ENCODE measurements at regions not wholly inside any gene's neighbourhood (a gene's known extent, or its start where the extent isn't known, plus 50 kb on each side); places are given as distances from the start of the nearest gene placed in this dataset.

DNA sequence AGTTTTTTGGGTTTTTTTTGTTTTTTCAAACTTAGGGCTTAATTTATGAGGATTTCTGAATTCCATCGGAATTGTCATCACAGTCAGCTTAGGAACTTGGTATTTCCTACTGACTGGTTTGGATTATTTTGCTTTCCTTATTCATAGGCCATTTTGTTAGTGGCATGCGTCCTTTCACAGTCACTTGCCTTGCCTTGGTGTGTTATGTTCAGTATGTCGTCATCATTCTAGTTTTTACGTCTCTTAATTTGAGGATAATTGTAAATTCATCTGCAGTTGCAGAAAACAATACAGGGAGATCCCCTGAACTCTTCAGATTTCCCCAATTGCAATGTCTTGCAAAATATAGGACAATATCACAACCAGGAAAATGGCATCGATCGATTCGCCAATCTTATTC is 485.3 kb downstream of the CBLN2 start:
- H3K36me3 ChIP-seq, result no peaks in the 10 kb centered on the region
- no peak for DNase-seq
- H3K4me1 ChIP-seq, result no peaks in the 10 kb centered on the region
- no peaks in the 10 kb centered on the region for H3K27me3 ChIP-seq (ENCODE audit: low read depth)
- H3K9me3 ChIP-seq, result no peaks in the 10 kb centered on the region
- intact Hi-C loops (cut with DNase I), result no loop called here
- no peak for TF ChIP-seq CTCF (IDR thresholded peaks at IDR 0.05)
- H3K27ac ChIP-seq, result no peak overlapping the region
- H3K4me3 ChIP-seq, result no peak overlapping the region
- ATAC-seq, result no peak

DNA sequence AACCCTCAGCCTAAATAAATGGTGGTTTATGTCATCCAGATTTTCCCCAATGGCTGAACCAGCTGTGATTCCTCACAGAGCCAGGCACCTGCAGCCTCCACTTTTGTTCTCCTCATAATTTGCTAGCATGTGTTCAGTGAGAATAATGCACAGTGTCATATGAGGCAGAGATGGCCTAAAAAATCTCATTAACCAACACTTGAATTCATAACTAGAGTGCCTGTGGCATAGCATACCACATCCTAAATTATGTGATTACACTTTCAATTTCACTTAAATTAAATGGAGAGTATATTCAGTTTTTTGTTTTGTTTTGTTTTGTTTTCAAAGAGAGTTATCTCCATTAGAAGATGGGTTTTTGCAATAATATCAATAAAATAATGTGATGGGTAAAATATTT is 488.0 kb downstream of the CBLN2 start:
- intact Hi-C loops (cut with DNase I), result no loop called here
- no peak for TF ChIP-seq CTCF (IDR thresholded peaks at IDR 0.05)
- H3K4me1 ChIP-seq, result no peaks in the 10 kb centered on the region
- no peak overlapping the region for H3K4me3 ChIP-seq
- ATAC-seq, result no peak
- H3K9me3 ChIP-seq, result no peaks in the 10 kb centered on the region
- DNase-seq, result no peak
- H3K36me3 ChIP-seq, result no peaks in the 10 kb centered on the region
- no peaks in the 10 kb centered on the region for H3K27me3 ChIP-seq (ENCODE audit: low read depth)
- no peak overlapping the region for H3K27ac ChIP-seq

DNA sequence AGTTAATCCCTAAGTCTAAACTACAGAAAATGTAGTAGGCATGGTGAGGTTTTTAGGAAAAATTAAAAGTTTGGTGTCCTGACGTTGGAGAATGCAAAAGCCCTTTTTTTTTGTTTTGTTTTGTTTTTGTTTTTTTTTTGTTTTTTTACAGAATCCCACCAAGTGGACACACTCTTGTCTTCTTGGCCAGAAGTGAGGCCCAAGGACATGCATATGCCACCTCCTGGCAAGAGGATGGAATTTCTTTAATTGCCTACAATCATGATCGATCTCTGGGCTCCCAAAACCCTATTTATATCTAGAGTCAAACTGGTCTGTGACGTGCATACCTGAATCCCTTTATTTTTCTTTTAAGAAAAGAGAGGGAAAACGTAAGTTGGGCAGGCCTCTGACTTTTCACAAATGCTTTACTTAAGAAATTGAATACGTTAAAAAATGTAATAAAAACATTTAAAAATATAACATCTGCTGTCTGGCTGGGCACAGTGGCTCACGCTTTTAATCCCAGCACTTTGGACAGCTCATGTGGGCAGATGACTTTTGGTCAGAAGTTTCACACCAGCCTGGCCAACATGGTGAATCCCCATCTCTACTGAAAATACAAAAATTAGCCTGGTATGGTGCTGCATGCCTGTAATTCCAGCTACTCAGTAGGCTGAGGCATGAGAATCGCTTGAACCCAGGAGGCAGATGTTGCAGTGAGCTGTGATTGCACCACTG is 502.7 kb downstream of the CBLN2 start:
- no peak for DNase-seq
- Histone ChIP-seq H3K9me3 (no peaks in the 10 kb centered on the region), H3K36me3 (no peaks in the 10 kb centered on the region), H3K27me3 (ENCODE audit: low read depth) (no peaks in the 10 kb centered on the region), H3K27ac (no peak overlapping the region), H3K4me3 (no peak overlapping the region), H3K4me1 (no peaks in the 10 kb centered on the region)
- no peak for ATAC-seq
- intact Hi-C loops (cut with DNase I), result no loop called here
- TF ChIP-seq CTCF (IDR thresholded peaks at IDR 0.05), result no peak

DNA sequence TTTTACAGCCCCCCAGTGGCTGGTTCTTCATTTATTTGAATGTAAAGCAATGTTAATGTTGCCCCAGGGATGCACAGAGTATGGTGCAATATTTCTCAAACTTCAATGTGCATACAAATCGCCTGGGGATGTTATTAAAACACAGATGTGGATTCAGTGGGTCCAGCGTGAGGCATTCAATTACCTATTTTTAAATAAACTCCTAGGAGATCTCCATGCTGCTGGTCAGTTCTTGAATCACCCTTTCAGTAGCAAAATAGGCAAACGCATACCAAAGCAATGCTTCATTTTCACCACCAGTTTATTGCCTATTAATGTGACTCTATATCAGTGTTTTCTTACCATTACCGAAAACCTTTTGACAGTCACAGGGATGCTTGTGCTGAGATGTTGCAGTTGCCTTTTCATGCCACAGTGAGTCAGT is 530.7 kb downstream of the CBLN2 start:
- no peak for TF ChIP-seq CTCF (IDR thresholded peaks at IDR 0.05)

DNA sequence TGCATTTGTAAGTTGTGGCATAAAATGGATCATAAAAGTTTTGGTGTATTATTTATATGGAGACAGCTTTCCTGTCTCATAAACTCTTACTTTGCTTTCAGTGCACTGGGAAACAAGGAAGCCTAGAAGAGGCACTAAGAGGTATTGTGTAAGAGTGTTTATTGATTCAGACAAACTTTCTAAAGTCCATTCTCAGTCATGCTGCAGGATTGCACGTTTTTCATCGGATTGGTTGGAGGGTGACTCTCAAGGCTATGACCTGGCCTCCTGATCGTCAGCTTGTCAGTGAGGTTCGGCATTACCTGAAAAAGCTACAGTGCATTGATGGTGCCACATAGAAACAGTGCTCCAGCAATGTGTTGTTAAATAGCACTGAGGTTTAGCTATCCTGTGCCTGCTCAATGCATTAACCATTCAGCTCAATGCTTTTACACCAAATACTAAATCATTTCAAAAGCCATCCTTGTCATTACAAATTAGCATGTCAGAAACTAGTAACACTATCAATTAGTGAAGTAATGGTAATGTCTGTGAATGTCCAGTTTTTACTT is 545.5 kb downstream of the CBLN2 start:
- intact Hi-C loops (cut with DNase I), result no loop called here
- Histone ChIP-seq H3K27ac (no peak overlapping the region), H3K36me3 (no peaks in the 10 kb centered on the region), H3K4me1 (no peaks in the 10 kb centered on the region), H3K4me3 (no peak overlapping the region), H3K9me3 (no peaks in the 10 kb centered on the region), H3K27me3 (ENCODE audit: low read depth) (no peaks in the 10 kb centered on the region)
- ATAC-seq (no peak), DNase-seq (no peak)
- TF ChIP-seq CTCF (IDR thresholded peaks at IDR 0.05), result no peak

More for the DNA sequence above, 530.7 kb downstream of the CBLN2 start:
- no peak overlapping the region for H3K27ac ChIP-seq
- DNase-seq (no peak), ATAC-seq (no peak)
- no peaks in the 10 kb centered on the region for H3K27me3 ChIP-seq (ENCODE audit: low read depth)
- no peaks in the 10 kb centered on the region for H3K9me3 ChIP-seq
- no peak overlapping the region for H3K4me3 ChIP-seq
- no peaks in the 10 kb centered on the region for H3K4me1 ChIP-seq
- intact Hi-C loops (cut with DNase I), result no loop called here
- H3K36me3 ChIP-seq, result no peaks in the 10 kb centered on the region

Measured in lower lobe of right lung (tissue), 2 donors.